GM19239 (cell line): ENCODE measurements at regions not wholly inside any gene's neighbourhood (a gene's known extent, or its start where the extent isn't known, plus 50 kb on each side); places are given as distances from the start of the nearest gene placed in this dataset.

ENCODE experiments used
- DNase-seq: peaks from one replicate; pipeline ENCODE4 v3.0.0; 2011; ENCODE audit warnings: low spot score; ENCODE audit not compliant: insufficient read length
- FAIRE-seq: peaks from 2 replicates; lab custom pipeline; 2011; peaks lifted over from hg19 to GRCh38; lab: Jason Lieb, UNC

- FAIRE-seq (no peak), DNase-seq (no peak)
Observed at GRCh38 chr13:73412933-73413332, 354.1 kb downstream of the KLF5 start.

GRCh38 chr13:73411067-73411809, 352.4 kb downstream of the KLF5 start:
- FAIRE-seq (no peak), DNase-seq (no peak)

- DNase-seq (no peak), FAIRE-seq (no peak)
Observed at GRCh38 chr13:73406454-73406853, 347.6 kb downstream of the KLF5 start.

GRCh38 chr13:73404581-73404980, 345.8 kb downstream of the KLF5 start:
- FAIRE-seq (no peak), DNase-seq (no peak)

GRCh38 chr13:73403355-73404120, 344.7 kb downstream of the KLF5 start:
- DNase-seq = no peak
- no peak for FAIRE-seq

GRCh38 chr13:73401769-73402168, 343.0 kb downstream of the KLF5 start:
- DNase-seq (no peak), FAIRE-seq (no peak)

GRCh38 chr13:73399347-73400216, 340.8 kb downstream of the KLF5 start:
- DNase-seq (no peak), FAIRE-seq (no peak)

- no peak for FAIRE-seq
Observed at GRCh38 chr13:73397496-73398305, 338.9 kb downstream of the KLF5 start.

GRCh38 chr13:73394066-73394465, 335.3 kb downstream of the KLF5 start:
- DNase-seq = no peak
- no peak for FAIRE-seq

More at GRCh38 chr13:73397496-73398305, 338.9 kb downstream of the KLF5 start:
- DNase-seq = no peak

- FAIRE-seq = no peak
- DNase-seq = no peak
Observed at GRCh38 chr13:73390100-73390499, 331.3 kb downstream of the KLF5 start.

- FAIRE-seq = no peak
- DNase-seq = no peak
Observed at GRCh38 chr13:73388586-73388985, 329.8 kb downstream of the KLF5 start.

GRCh38 chr13:73387318-73387717, 328.5 kb downstream of the KLF5 start:
- FAIRE-seq = no peak
- DNase-seq = no peak

GRCh38 chr13:73385848-73386247, 327.0 kb downstream of the KLF5 start:
- FAIRE-seq (no peak), DNase-seq (no peak)

GRCh38 chr13:73372666-73373627, 314.1 kb downstream of the KLF5 start:
- DNase-seq = no peak
- no peak for FAIRE-seq

- DNase-seq = no peak
- no peak for FAIRE-seq
Observed at GRCh38 chr13:73370066-73370465, 311.3 kb downstream of the KLF5 start.

GRCh38 chr13:73369095-73369494, 310.3 kb downstream of the KLF5 start:
- FAIRE-seq (no peak), DNase-seq (no peak)

- FAIRE-seq (no peak), DNase-seq (no peak)
Observed at GRCh38 chr13:73368608-73369007, 309.8 kb downstream of the KLF5 start.

- DNase-seq = no peak
- FAIRE-seq = no peak
Observed at GRCh38 chr13:73367886-73368285, 309.1 kb downstream of the KLF5 start.

- DNase-seq = no peak
Observed at GRCh38 chr13:73366241-73366640, 307.4 kb downstream of the KLF5 start.

More at GRCh38 chr13:73366241-73366640, 307.4 kb downstream of the KLF5 start:
- no peak for FAIRE-seq
